ENCODE measurements at regions not wholly inside any gene's neighbourhood (a gene's known extent, or its start where the extent isn't known, plus 50 kb on each side); places are given as distances from the start of the nearest gene placed in this dataset.
"Not testable (repeated sequence)": the region's sequence is repeated elsewhere in the genome, so short reads cannot be mapped to it uniquely, and the experiment has no call there.

DNA sequence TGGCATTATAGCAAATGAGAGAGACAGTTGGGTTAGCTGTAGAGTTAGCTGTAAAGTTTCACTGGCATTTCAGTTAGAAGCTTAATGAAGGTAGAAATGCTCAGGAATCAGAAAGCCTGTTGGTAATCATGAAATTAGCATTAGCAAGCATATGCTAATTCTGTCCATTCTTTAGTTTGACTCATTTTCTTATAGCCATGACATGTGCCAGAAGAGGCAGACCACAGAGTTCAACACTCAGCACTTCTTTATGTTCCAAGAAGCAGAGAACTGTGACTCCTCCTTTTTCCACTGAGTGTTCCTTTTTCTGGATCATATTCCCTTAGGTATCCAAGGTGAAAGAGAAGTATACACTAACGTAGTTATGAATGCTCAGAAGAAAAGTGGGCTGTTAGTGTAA lies 276.2 kb upstream of the SGO1 start:
- WGBS, 2 donors = 73% methylated on average over 1 of the region's 1 CpG
- no peak for TF ChIP-seq POLR2A (IDR thresholded peaks at IDR 0.05)
- TF ChIP-seq, protein P1, sequence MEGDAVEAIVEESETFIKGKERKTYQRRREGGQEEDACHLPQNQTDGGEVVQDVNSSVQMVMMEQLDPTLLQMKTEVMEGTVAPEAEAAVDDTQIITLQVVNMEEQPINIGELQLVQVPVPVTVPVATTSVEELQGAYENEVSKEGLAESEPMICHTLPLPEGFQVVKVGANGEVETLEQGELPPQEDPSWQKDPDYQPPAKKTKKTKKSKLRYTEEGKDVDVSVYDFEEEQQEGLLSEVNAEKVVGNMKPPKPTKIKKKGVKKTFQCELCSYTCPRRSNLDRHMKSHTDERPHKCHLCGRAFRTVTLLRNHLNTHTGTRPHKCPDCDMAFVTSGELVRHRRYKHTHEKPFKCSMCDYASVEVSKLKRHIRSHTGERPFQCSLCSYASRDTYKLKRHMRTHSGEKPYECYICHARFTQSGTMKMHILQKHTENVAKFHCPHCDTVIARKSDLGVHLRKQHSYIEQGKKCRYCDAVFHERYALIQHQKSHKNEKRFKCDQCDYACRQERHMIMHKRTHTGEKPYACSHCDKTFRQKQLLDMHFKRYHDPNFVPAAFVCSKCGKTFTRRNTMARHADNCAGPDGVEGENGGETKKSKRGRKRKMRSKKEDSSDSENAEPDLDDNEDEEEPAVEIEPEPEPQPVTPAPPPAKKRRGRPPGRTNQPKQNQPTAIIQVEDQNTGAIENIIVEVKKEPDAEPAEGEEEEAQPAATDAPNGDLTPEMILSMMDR (IDR thresholded peaks at IDR 0.05) = no peak
- DNase-seq (ENCODE audit: low spot score in 2 of 2) = no peak
- intact Hi-C loops (cut with DNase I; ENCODE audit: low total_unique reads) = no loop called here
- no peak overlapping the region for H3K4me3 ChIP-seq (ENCODE audit: low read depth, poor library complexity, severe bottlenecking)

DNA sequence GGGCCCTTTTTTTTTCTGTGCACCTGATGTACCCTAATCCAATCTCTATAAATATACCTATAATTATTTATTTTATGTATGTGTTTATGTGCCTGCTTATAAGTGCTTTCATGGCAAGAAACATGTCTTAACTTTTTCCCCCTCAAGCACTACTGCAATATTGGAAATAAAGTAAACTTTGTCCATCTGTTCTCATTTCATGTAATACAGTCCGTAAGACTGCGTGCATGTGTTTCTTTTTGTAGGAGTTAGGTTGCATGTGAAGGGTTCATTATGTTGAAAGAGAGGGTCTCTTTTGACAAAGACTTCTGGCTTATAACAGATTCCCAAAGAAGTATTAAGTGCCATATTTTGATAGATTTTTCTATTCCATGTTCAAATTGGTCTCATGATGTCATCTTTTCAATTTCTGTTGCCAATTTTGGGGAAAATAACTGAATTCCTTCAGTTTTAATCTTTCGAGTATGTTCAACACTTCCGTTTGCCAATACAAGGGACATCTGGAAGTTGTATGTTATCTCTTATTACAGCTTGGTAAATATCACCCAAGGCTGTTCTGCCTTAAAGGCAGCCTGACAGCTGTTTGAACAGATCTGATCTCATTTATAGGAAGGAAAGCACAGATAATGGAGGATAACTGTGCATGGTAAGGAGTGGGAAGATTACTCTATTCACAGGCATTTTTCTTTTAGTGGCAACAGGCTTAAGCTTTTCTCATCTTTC lies 273.1 kb upstream of the SGO1 start:
- no peak overlapping the region for H3K4me3 ChIP-seq (ENCODE audit: low read depth, poor library complexity, severe bottlenecking)
- whole genome bisulfite sequencing, 2 donors = 48 to 65% methylated on average over 4 of the region's 4 CpGs
- no peak for DNase-seq (ENCODE audit: low spot score in 2 of 2)
- intact Hi-C loops (cut with DNase I; ENCODE audit: low total_unique reads) = no loop called here
- no peak for TF ChIP-seq POLR2A (IDR thresholded peaks at IDR 0.05)

DNA sequence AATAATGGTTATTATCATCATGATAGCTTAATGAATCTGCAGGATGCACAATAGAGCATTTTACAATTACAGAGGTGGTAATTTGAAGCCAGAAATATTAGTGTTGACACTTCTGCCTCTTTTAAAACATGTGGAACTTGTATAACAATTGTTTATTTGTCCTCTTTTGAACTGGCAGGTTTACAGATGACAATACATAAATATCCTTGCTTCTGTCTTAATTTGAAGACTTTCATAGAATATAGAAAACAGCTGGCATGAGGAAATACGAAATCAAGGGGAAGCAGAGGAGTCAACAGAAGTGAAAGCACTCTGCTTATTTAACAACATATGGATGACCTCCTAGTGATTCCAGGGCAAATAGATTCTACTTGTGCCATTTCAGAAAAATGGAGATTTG lies 270.5 kb upstream of the SGO1 start:
- DNase-seq (ENCODE audit: low spot score in 2 of 2) = no peak
- no peak overlapping the region for H3K4me3 ChIP-seq (ENCODE audit: low read depth, poor library complexity, severe bottlenecking)
- no peak for TF ChIP-seq POLR2A (IDR thresholded peaks at IDR 0.05)
- TF ChIP-seq, protein P1 (IDR thresholded peaks at IDR 0.05) = no peak
- 40 to 55% methylated on average over 1 of the region's 1 CpG for WGBS, 2 donors
- intact Hi-C loops (cut with DNase I; ENCODE audit: low total_unique reads) = no loop called here

DNA sequence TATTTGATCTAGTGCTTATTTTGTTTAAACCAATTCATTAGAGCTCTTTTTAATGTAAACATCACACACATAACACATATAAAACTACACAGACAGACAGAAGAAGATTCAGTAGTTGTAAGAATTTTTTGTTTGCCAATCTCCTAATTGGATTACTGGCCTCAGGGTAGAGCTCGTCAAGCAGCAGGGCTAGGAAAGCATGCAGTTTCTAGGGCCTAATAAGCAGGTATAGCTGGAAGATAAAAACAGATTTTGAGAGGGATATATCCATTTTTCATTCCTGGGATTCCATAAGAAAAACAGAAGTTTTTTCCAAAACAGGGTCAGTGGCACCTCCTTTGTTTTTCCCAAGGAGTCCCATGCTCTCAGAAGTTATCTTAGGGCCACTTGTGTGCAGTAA lies 265.2 kb upstream of the SGO1 start:
- TF ChIP-seq POLR2A (IDR thresholded peaks at IDR 0.05) = no peak
- TF ChIP-seq, protein P1 (IDR thresholded peaks at IDR 0.05) = no peak
- H3K4me3 ChIP-seq (ENCODE audit: low read depth, poor library complexity, severe bottlenecking) = no peak overlapping the region
- intact Hi-C loops (cut with DNase I; ENCODE audit: low total_unique reads) = no loop called here
- WGBS, 2 donors = 44 to 56% methylated on average over 1 of the region's 1 CpG
- DNase-seq (ENCODE audit: low spot score in 2 of 2) = no peak

DNA sequence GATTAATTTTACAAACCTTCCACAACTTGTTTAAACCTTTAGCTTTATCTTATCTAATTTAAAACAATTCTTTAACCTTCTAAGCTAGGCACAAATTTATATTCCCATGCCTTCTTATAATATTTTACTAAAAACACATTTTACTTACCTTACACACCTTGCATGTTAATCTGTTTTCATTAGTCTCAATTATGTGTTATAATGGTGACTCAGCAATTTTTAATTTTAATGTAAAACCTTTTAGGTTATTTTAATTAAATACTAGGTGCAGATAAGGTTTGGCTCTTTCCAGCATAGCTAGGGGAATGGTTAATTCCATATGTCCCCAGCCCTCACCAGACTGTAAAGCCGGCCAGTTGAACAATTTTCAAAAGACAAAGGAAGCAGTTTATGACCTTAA lies 264.6 kb upstream of the SGO1 start:
- DNase-seq (ENCODE audit: low spot score in 2 of 2) = no peak
- intact Hi-C loops (cut with DNase I; ENCODE audit: low total_unique reads) = no loop called here
- WGBS, 2 donors = 72 to 80% methylated on average over 1 of the region's 1 CpG
- TF ChIP-seq, protein P1 (IDR thresholded peaks at IDR 0.05) = no peak
- TF ChIP-seq POLR2A (IDR thresholded peaks at IDR 0.05) = no peak
- H3K4me3 ChIP-seq (ENCODE audit: low read depth, poor library complexity, severe bottlenecking) = no peak overlapping the region

DNA sequence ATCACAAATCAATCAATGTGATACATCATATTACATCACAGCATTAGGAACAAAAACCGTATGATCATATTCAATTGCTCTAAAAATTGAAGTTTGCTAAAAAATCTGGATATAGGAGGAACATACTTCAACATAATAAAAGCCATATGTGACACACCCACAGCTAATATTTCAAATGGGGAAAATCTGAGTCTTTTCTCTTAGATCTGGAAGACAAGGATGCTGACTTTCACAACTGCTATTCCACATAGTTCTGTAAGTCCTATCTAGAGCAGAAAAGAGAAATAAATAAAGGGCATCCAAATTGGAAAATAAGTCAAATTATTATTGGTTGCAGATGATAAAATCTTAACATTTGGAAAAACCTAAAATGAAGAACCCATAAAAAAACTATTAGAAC lies 256.8 kb upstream of the SGO1 start:
- WGBS, 2 donors = 60 to 83% methylated on average over 1 of the region's 1 CpG
- DNase-seq (ENCODE audit: low spot score in 2 of 2) = no peak

DNA sequence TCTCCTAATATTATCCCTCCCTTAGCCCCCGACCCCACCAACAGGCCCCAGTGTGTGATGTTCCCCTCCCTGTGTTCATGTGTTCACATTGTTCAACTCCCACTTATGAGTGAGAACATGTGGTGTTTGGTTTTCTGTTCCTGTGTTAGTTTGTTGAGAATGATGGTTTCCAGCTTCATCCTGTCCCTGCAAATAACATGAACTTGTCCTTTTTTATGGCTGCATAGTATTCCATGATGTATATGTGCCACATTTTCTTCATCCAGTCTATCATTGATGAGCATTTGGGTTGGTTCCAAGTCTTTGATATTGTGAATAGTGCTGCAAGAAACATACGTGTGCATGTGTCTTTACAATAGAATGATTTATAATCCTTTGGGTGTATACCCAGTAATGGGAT lies 241.3 kb upstream of the SGO1 start:
- H3K4me3 ChIP-seq (ENCODE audit: low read depth, poor library complexity, severe bottlenecking); intact Hi-C loops (cut with DNase I; ENCODE audit: low total_unique reads); DNase-seq (ENCODE audit: low spot score in 2 of 2): not testable (repeated sequence)
- 63 to 74% methylated on average over 2 of the region's 2 CpGs for WGBS, 2 donors

More for the DNA sequence above, 256.8 kb upstream of the SGO1 start:
- intact Hi-C loops (cut with DNase I; ENCODE audit: low total_unique reads) = no loop called here
- H3K4me3 ChIP-seq (ENCODE audit: low read depth, poor library complexity, severe bottlenecking) = no peak overlapping the region
- no peak for TF ChIP-seq POLR2A (IDR thresholded peaks at IDR 0.05)
- TF ChIP-seq, protein P1 (IDR thresholded peaks at IDR 0.05) = no peak
